Astrocyte (in vitro differentiated cells and primary cell): ENCODE measurements at regions not wholly inside any gene's neighbourhood (a gene's known extent, or its start where the extent isn't known, plus 50 kb on each side); places are given as distances from the start of the nearest gene placed in this dataset.

Source experiments
- CTCF ChIP-seq: IDR thresholded peaks from 2 replicates; pipeline ENCODE4 v1.5.1; 2011; ENCODE audit warnings: low read depth, mild to moderate bottlenecking, inconsistent platforms, low read length, moderate library complexity; ENCODE audit not compliant: insufficient read depth
- EZH2 ChIP-seq: IDR thresholded peaks from 2 replicates; pipeline ENCODE4 v1.6.1; 2012; ENCODE audit warnings: mild to moderate bottlenecking, low read length, inconsistent platforms; ENCODE audit not compliant: insufficient read depth

DNA sequence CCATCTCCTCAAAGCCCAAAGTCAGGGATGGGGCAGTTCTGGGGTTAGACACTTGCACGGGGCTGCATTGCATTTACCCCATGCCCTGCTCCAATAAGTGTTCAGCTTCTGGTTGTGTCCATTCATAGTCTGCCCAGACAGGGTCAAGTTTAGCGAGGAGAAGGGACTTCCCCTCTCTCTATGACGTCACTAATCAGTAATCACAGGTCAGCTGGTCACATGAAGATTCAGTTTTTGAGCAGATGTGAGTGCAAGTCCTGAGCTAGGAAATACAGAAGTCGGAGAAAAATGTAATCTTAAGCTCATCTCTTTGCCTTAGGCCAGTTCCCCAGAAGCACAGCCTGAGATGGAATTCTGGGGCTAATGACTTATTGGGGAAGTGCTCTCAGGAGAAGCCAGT, 310.1 kb downstream of the TSHZ3 start:
- TF ChIP-seq CTCF: no peak
- no peak for TF ChIP-seq EZH2
